Fibroblast of pulmonary artery (primary cell): ENCODE measurements at regions not wholly inside any gene's neighbourhood (a gene's known extent, or its start where the extent isn't known, plus 50 kb on each side); places are given as distances from the start of the nearest gene placed in this dataset.

Experiments
- DNase-seq: peaks from one replicate; pipeline ENCODE4 v3.0.0-alpha.2; 2010; ENCODE audit warnings: low read depth
- H3K4me3 ChIP-seq: replicated peaks from 2 replicates; pipeline ENCODE4 v1.5.1; 2011; ENCODE audit warnings: low read depth, mild to moderate bottlenecking, control low read depth, low read length, moderate library complexity
- CTCF ChIP-seq: IDR thresholded peaks from 2 replicates; pipeline ENCODE4 v1.5.1; 2011; ENCODE audit warnings: mild to moderate bottlenecking, control low read depth, low read length, inconsistent platforms; ENCODE audit errors: missing control alignments

GRCh38 chr12:131372706-131373195 lies 338.1 kb upstream of the SFSWAP start:
- H3K4me3 ChIP-seq = no peak overlapping the region
- TF ChIP-seq CTCF = no peak
- no peak for DNase-seq

GRCh38 chr12:131375261-131375971 lies 335.5 kb upstream of the SFSWAP start:
- no peak overlapping the region for H3K4me3 ChIP-seq
- DNase-seq = no peak
- no peak for TF ChIP-seq CTCF

- no peak overlapping the region for H3K4me3 ChIP-seq
- DNase-seq = no peak
- no peak for TF ChIP-seq CTCF
These were observed 334.9 kb upstream of the SFSWAP start for GRCh38 chr12:131375972-131376345.

GRCh38 chr12:131378176-131378842 lies 332.6 kb upstream of the SFSWAP start:
- TF ChIP-seq CTCF = no peak
- DNase-seq = no peak

GRCh38 chr12:131378861-131379665 lies 331.8 kb upstream of the SFSWAP start:
- no peak overlapping the region for H3K4me3 ChIP-seq
- no peak for DNase-seq
- TF ChIP-seq CTCF = no peak

More at GRCh38 chr12:131378176-131378842, 332.6 kb upstream of the SFSWAP start:
- H3K4me3 ChIP-seq = no peak overlapping the region

- no peak for DNase-seq
- H3K4me3 ChIP-seq = no peak overlapping the region
- TF ChIP-seq CTCF = no peak
These were observed 331.2 kb upstream of the SFSWAP start for GRCh38 chr12:131379738-131380137.
